SK-N-SH (cell line): ENCODE measurements at regions not wholly inside any gene's neighbourhood (a gene's known extent, or its start where the extent isn't known, plus 50 kb on each side); places are given as distances from the start of the nearest gene placed in this dataset.
"Not testable (repeated sequence)": the region's sequence is repeated elsewhere in the genome, so short reads cannot be mapped to it uniquely, and the experiment has no call there.

Experiments
- CTCF ChIA-PET: fragments of 300-600, 350-600 bp; formaldehyde crosslinking; extraction: SDS; loops from one replicate; lab custom pipeline; 2021; lab: Yijun Ruan, JAX
- POLR2A ChIA-PET: fragments of 350-600 bp; sonication (Branson Sonifier 250); formaldehyde crosslinking; extraction: SDS; loops from one replicate; lab custom pipeline; 2020; ENCODE audit warnings: antibody characterized with exemption, inconsistent platforms; lab: Yijun Ruan, JAX
- DNase-seq: peaks from one replicate; pipeline ENCODE4 v3.0.0; 2012
- H2AFZ ChIP-seq: fragments of 200-600 bp; sonication (generic); 2 replicates; pipeline ENCODE4 v1.8.1; 2016; ENCODE audit warnings: antibody characterized with exemption, mild to moderate bottlenecking, low read depth
- H3F3A ChIP-seq: fragments of 200-600 bp; sonication (generic); replicated peaks from 2 replicates; pipeline ENCODE3; 2016; ENCODE audit warnings: antibody characterized with exemption, mild to moderate bottlenecking; ENCODE audit not compliant: insufficient read depth
- H3K27ac ChIP-seq, 2 experiments: fragments of 200-500 bp in 1 of 2; fragments of 200-600 bp in 1 of 2; sonication (Bioruptor generic) in 1 of 2; sonication (generic), shearing (Covaris generic) in 1 of 2; 2 replicates each; pipeline versions ENCODE4 v1.5.1 to v1.6.1; 2014 to 2016; ENCODE audit warnings: low read depth in 2 of 2, inconsistent platforms in 1 of 2, low read length in 1 of 2, mild to moderate bottlenecking in 1 of 2, mixed read lengths in 1 of 2
- H3K27me3 ChIP-seq: fragments of 200-600 bp; sonication (generic), shearing (Covaris generic); 2 replicates; pipeline ENCODE4 v1.6.1; 2016; ENCODE audit warnings: mixed run types; ENCODE audit not compliant: insufficient read depth
- H3K36me3 ChIP-seq, 2 experiments: fragments of 200-500 bp in 1 of 2; fragments of 200-600 bp in 1 of 2; sonication (Bioruptor generic) in 1 of 2; sonication (generic) in 1 of 2; replicated peaks in 1 of 2; 2 replicates each; pipeline versions ENCODE3 to v1.5.1; 2014 to 2016; ENCODE audit warnings: low read length in 1 of 2, mild to moderate bottlenecking in 1 of 2; ENCODE audit not compliant: insufficient read depth in 2 of 2, control insufficient read depth in 1 of 2
- H3K4me1 ChIP-seq, 2 experiments: fragments of 200-500 bp in 1 of 2; fragments of 200-600 bp in 1 of 2; sonication (Bioruptor generic) in 1 of 2; sonication (generic), shearing (Covaris generic) in 1 of 2; 2 replicates each; pipeline versions ENCODE4 v1.5.1 to v1.6.1; 2014 to 2016; ENCODE audit warnings: low read depth in 1 of 2, low read length in 1 of 2, mixed run types in 1 of 2; ENCODE audit not compliant: insufficient read depth in 2 of 2, control insufficient read depth in 1 of 2
- H3K4me2 ChIP-seq: fragments of 200-600 bp; sonication (generic), shearing (Covaris generic); 2 replicates; pipeline ENCODE4 v1.6.1; 2017; ENCODE audit warnings: mixed run types
- H3K4me3 ChIP-seq, 2 experiments: fragments of 200-500 bp in 1 of 2; fragments of 200-600 bp in 1 of 2; sonication (Bioruptor generic) in 1 of 2; sonication (generic), shearing (Covaris generic) in 1 of 2; 2 replicates each; pipeline versions ENCODE4 v1.5.1 to v1.8.1; 2014 to 2016; ENCODE audit warnings: low read depth in 2 of 2, inconsistent platforms in 1 of 2, low read length in 1 of 2, mild to moderate bottlenecking in 1 of 2, mixed read lengths in 1 of 2, moderate library complexity in 1 of 2
- H3K79me2 ChIP-seq: fragments of 200-600 bp; sonication (generic); 2 replicates; pipeline ENCODE4 v1.8.1; 2017; ENCODE audit warnings: mild to moderate bottlenecking; ENCODE audit not compliant: insufficient read depth
- H3K9ac ChIP-seq: fragments of 200-600 bp; sonication (generic); 2 replicates; pipeline ENCODE4 v1.6.1; 2017; ENCODE audit warnings: mixed run types
- H3K9me2 ChIP-seq: fragments of 200-600 bp; sonication (generic); 2 replicates; pipeline ENCODE4 v1.6.1; 2017; ENCODE audit warnings: mixed run types
- H3K9me3 ChIP-seq: fragments of 200-600 bp; sonication (generic); 2 replicates; pipeline ENCODE4 v1.6.1; 2017; ENCODE audit warnings: mixed run types, mild to moderate bottlenecking, moderate library complexity
- H4K20me1 ChIP-seq: fragments of 200-600 bp; sonication (generic); 2 replicates; pipeline ENCODE4 v1.6.1; 2017; ENCODE audit warnings: mild to moderate bottlenecking, mixed run types; ENCODE audit not compliant: insufficient read depth
- CHD2 ChIP-seq: fragments of 150-350 bp; IDR thresholded peaks from 2 replicates; pipeline ENCODE4 v1.6.1; 2018; ENCODE audit warnings: low read length; ENCODE audit not compliant: partially characterized antibody
- CTCF ChIP-seq: fragments of 200-600 bp; sonication (generic); IDR thresholded peaks from 2 replicates; pipeline ENCODE4 v1.6.1; 2017; ENCODE audit warnings: antibody characterized with exemption, mild to moderate bottlenecking, moderate library complexity
- GABPA ChIP-seq: IDR thresholded peaks from 2 replicates; pipeline ENCODE4 v1.4.0; 2012; ENCODE audit warnings: low read depth, mild to moderate bottlenecking
- IRF3 ChIP-seq: fragments of 150-350 bp; IDR thresholded peaks from 2 replicates; pipeline ENCODE4 v1.6.1; 2016; ENCODE audit warnings: mild to moderate bottlenecking, low read depth, low read length
- MAX ChIP-seq: IDR thresholded peaks from 2 replicates; pipeline ENCODE4 v1.4.0; 2012; ENCODE audit warnings: low read depth
- MXI1 ChIP-seq: IDR thresholded peaks from 2 replicates; pipeline ENCODE4 v1.6.1; 2012; ENCODE audit warnings: mild to moderate bottlenecking, low read depth, low read length, improper control_type of control experiment
- NFIC ChIP-seq: IDR thresholded peaks from 2 replicates; pipeline ENCODE4 v1.4.0; 2012; ENCODE audit warnings: borderline replicate concordance
- PBX3 ChIP-seq: IDR thresholded peaks from 2 replicates; pipeline ENCODE4; 2012
- POLR2AphosphoS5 ChIP-seq: IDR thresholded peaks from 2 replicates; pipeline ENCODE4 v1.6.1; 2012; ENCODE audit warnings: low read depth, low read length
- RFX5 ChIP-seq: IDR thresholded peaks from 2 replicates; pipeline ENCODE4 v1.6.1; 2012; ENCODE audit warnings: mild to moderate bottlenecking, improper control_type of control experiment, low read length
- SMC3 ChIP-seq: IDR thresholded peaks from 2 replicates; pipeline ENCODE4 v1.6.1; 2012; ENCODE audit warnings: low read depth, low read length, improper control_type of control experiment
- TAF1 ChIP-seq: IDR thresholded peaks from 2 replicates; pipeline ENCODE4 v1.6.1; 2012; ENCODE audit warnings: low read depth, mild to moderate bottlenecking, low read length, moderate library complexity, borderline replicate concordance
- TCF12 ChIP-seq: IDR thresholded peaks from 2 replicates; pipeline ENCODE4 v1.4.0; 2012
- TEAD4 ChIP-seq: IDR thresholded peaks from 2 replicates; pipeline ENCODE4 v1.4.0; 2012; ENCODE audit warnings: mild to moderate bottlenecking, borderline replicate concordance; ENCODE audit not compliant: insufficient read depth
- WGBS: methylation state at CpG from one replicate; pipeline ENCODE4 v1.1.6; 2017; ENCODE audit warnings: low lambda C conversion rate; 5-methylcytosine and 5-hydroxymethylcytosine counted together

- TF ChIP-seq IRF3 (no peak), CHD2 (no peak), TCF12 (no peak), RFX5 (no peak), CTCF (no peak), MXI1 (no peak)
- TF ChIP-seq, all 33 proteins: peak for 0
Measured at GRCh38 chr7:93711926-93712325, 137.4 kb upstream of the CALCR start (continued).

GRCh38 chr7:93708255-93708654 lies 133.7 kb upstream of the CALCR start:
- H3K9me2 ChIP-seq, H3K4me2 ChIP-seq, H3K9ac ChIP-seq, H3K27me3 ChIP-seq, H3K79me2 ChIP-seq, H3K27ac ChIP-seq, H3K9me3 ChIP-seq, H3F3A ChIP-seq, DNase-seq, CTCF ChIA-PET, H3K4me1 ChIP-seq, H4K20me1 ChIP-seq, H2AFZ ChIP-seq, H3K36me3 ChIP-seq, H3K4me3 ChIP-seq, POLR2A ChIA-PET: not testable (repeated sequence)
- 77% methylated on average over 5 of the region's 5 CpGs for WGBS

- no peaks in the 10 kb centered on the region for H3K36me3 ChIP-seq
- POLR2A ChIA-PET = no interaction called here
- H3K9ac ChIP-seq = no peak overlapping the region
- H3K9me2 ChIP-seq = no peaks in the 10 kb centered on the region
- no peaks in the 10 kb centered on the region for H4K20me1 ChIP-seq
- H3K4me2 ChIP-seq = no peak overlapping the region
- no peaks in the 10 kb centered on the region for H3K9me3 ChIP-seq
- H3K4me1 ChIP-seq = peaks cover 0 to 4% of the 10 kb centered on the region in 2 experiments; a peak in 2 of 4 replicates
- H3F3A ChIP-seq = no peaks in the 10 kb centered on the region
- DNase-seq = no peak
- TF ChIP-seq POLR2AphosphoS5 (no peak), NFIC (no peak), TEAD4 (no peak), GABPA (no peak), CTCF (no peak), TAF1 (no peak), SMC3 (no peak), MAX (no peak), RFX5 (no peak), PBX3 (no peak)
- TF ChIP-seq, all 33 proteins: peak for 0
- no peak overlapping the region for H3K27ac ChIP-seq
- H3K4me3 ChIP-seq = no peak overlapping the region
- H2AFZ ChIP-seq = no peak overlapping the region
- H3K79me2 ChIP-seq = no peaks in the 10 kb centered on the region
- CTCF ChIA-PET = interaction anchor here (1.2 kb wide), 1 partner anchor 13 kb away, joined by 3 read pairs; no protein-coding TSS in a partner anchor
- H3K27me3 ChIP-seq = no peaks in the 10 kb centered on the region
Measured at GRCh38 chr7:93707249-93707648, 132.7 kb upstream of the CALCR start.

- CTCF ChIA-PET = interaction anchor here (1.2 kb wide), 1 partner anchor 14 kb away, joined by 3 read pairs; no protein-coding TSS in a partner anchor
- H3K9me2 ChIP-seq, H3K79me2 ChIP-seq, H3K9ac ChIP-seq, H3K27me3 ChIP-seq, H4K20me1 ChIP-seq, H3K27ac ChIP-seq, DNase-seq, POLR2A ChIA-PET, H3K36me3 ChIP-seq, H2AFZ ChIP-seq, H3K4me3 ChIP-seq, H3K4me1 ChIP-seq, H3K4me2 ChIP-seq, H3K9me3 ChIP-seq, H3F3A ChIP-seq: not testable (repeated sequence)
- 77% methylated on average over 4 of the region's 4 CpGs for WGBS
Measured at GRCh38 chr7:93706162-93706561, 131.6 kb upstream of the CALCR start.
